ENCODE measurements at regions not wholly inside any gene's neighbourhood (a gene's known extent, or its start where the extent isn't known, plus 50 kb on each side); places are given as distances from the start of the nearest gene placed in this dataset.
"Not testable (repeated sequence)": the region's sequence is repeated elsewhere in the genome, so short reads cannot be mapped to it uniquely, and the experiment has no call there.

DNA sequence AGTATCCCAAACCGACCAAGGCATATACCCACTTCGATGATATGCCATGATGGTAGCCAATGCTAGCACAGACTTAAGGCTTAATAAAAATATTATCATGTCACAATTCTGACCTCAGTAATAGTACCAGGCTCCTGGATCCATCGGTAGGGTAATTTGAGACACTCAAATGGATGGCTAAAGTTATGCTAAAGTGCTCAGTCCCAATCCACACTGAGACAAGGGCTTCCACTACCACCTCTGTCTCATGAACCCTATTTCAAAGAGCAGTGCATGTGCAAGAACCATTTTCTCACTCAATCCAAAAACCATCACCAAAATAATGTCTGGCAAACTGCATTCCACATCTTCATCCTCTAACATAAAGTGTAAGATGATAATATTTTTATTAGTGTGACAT is 122.4 kb upstream of the KRR1 start:
- no peak for DNase-seq

GRCh38 chr12:75632442-75632841 is 121.0 kb upstream of the KRR1 start:
- DNase-seq: no peak

DNA sequence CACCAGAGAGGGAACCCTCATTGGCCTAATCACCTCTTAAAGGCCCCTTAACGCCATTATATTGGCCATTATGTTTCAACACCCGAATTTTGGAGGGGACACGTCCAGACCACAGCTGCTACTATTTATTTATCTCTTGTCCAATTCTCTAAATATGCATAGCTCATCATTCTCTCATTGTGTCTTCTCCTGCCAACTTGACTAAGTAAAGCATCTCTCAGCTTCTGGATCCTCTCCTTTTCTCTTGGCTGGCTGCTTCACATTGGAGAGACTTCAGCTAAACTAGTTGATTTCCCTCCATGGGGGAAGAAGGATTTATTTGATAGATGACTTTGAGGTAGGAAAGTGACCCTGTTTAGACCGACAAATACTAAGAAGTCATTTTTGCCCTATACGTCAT is 120.4 kb upstream of the KRR1 start:
- no peak for DNase-seq

- no peak for DNase-seq
Measured at GRCh38 chr12:75630091-75630490, 118.7 kb upstream of the KRR1 start.

DNA sequence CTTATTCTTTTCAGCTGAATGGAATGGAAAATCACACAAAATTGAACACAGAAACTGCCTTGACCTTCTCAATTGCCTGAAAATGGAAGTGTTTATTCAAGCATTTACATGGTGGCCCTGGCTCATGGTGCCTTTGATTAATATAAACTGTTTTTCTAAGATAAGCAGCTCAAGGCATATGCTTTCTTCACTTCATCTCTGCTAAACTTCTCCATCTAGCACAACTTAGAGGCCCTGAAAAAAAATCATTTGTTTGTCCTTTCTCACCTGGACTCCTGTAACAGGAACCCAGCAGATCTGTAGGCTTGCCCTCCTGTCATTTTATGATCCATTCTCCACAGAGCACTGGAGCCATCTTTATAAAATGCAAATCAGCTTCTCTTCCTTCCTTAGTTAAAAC is 117.5 kb upstream of the KRR1 start:
- DNase-seq: no peak

DNA sequence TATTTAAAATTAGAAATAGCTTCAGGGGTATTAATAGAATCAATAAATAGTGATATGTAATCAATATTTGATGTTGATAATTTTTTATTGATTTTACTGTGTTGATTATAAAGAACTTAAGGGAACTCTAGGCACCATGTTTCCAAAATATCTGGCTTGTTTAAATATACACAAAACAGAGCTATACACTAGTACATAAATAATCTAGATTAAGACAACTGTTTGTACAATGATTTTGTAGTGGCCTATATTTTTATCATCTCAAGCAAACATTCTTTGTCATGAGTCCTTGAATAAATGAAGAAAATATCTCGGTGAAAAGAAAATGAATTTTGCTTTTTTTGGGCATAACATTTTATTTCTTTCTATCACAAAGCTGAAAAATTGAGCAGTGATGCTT is 117.1 kb upstream of the KRR1 start:
- no peak for DNase-seq

DNA sequence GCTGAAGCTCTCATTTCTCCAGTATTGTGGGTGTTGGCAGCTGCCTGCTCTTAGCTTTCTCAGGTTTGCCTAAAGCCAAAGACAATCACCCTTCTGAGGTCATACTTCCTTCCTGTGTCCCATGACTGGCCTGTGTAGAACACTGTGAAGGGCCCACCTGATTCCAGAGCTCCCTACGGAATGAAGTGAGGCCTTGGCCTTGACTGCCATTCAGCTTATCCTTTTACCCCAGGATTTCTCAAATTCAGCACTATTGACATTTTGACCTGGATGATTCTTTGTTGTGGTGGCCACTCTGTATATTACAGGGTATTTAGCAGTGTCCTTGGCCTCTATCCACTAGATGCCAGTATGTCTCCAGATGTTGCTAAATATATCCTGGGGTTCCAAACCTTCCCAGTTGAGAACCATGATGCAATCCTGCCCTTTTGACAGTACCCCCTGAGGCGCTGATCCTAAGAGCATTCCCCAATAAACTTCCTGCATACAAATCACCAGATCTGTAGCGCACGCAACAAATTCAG is 112.3 kb upstream of the KRR1 start:
- no peak for DNase-seq

- no peak for DNase-seq
Measured at GRCh38 chr12:75622492-75622891, 111.1 kb upstream of the KRR1 start.

DNA sequence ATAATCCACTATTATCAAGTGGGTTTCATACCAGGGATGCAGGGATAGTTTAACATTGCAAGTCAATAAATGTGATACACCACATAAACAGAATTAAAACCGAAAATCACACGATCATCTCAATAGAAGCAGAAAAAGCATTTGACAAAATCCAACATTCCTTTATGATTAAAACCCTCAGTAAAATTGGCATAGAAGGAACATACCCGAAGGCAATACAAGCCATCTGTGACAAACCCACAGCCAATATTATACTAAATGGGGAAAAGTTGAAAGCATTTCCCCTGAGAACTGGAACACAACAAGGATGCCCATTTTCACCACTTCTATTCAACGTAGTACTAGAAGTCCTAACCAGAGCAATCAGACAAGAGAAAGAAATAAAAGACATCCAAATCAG is 103.0 kb upstream of the KRR1 start:
- not testable (repeated sequence) for DNase-seq

- no peak for DNase-seq
Measured at GRCh38 chr12:75613981-75614380, 102.6 kb upstream of the KRR1 start.

- DNase-seq: no peak
Measured at GRCh38 chr12:75611041-75611440, 99.6 kb upstream of the KRR1 start.

DNA sequence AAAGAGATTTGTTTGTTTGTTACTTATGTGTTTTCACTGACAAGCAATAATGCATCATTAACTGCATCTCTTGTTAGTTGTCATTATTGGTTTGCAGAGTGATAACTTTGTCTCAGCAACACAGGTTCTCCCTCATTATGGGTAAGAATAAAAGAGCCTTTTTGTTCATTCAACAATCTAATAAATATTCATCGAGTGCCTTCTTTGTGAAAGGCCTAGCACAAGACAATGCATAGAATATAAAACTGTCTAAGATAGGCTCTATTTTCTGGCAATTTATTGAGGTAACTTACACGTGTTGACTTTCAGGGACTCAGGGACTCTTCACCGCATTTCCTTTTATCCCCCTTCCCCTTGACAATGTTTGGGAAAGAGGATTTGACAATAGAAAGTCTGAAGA is 95.5 kb upstream of the KRR1 start:
- DNase-seq: no peak

- peak; percentile 7 for DNase-seq
Measured at GRCh38 chr12:75606151-75606550, 94.7 kb upstream of the KRR1 start.

DNA sequence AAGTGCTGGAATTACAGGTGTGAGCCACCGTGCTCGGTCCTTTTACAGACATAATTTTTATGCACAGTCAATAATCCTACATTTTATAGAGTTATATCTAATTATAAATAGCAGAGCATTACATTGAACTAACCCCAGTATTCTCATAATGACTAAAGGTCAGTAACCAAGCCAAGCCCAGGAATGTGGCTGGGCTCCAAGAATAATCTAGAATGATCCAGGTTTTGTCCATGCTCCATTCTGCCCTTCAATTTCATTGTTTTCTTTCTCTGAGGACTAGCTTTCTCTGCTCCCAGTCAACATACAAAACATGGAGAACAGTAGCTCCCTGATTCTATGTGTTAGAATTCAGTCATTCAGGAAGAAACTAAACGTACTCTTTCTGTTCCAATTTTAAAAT is 92.1 kb upstream of the KRR1 start:
- DNase-seq: no peak

GRCh38 chr12:75602106-75602505 is 90.7 kb upstream of the KRR1 start:
- DNase-seq: no peak

- no peak for DNase-seq
Measured at GRCh38 chr12:75600146-75600545, 88.7 kb upstream of the KRR1 start.

DNA sequence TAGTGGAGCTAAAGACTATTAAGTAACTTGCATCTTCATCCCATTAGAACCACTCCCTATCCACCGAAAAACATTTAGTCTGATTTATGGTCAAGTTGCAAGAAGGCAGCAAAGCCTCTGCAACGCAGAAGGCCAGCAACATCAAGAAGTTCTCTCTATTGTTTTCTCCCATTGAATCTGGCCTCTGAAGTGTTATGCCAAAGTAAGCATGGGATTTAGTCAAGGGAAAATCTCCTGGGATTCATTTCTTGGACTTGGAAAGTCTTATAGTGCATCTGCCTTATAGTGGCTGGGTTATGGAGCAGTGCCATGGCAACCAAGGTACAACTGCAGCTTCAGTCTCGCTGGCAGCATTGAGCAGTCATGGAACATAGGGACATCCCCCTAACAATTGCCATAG is 87.7 kb upstream of the KRR1 start:
- no peak for DNase-seq

DNA sequence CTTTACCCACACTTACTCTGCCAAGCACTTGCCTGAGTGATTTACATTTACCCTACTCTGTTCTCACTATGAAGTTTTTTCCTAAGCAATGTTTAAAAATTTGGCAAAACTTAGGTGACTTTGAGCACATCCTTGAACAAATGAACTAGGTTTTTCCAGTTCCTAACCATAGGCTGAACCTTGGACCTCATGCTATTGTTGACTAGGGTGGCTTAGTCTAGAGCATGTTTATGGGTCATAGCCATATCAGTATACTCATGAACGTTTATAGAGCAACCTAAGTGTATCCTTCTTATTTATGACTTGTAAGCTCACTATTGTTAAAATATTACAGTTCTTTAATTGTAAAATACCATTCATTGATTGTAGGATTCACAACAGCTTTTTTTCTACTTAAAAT is 85.0 kb upstream of the KRR1 start:
- DNase-seq: no peak

DNA sequence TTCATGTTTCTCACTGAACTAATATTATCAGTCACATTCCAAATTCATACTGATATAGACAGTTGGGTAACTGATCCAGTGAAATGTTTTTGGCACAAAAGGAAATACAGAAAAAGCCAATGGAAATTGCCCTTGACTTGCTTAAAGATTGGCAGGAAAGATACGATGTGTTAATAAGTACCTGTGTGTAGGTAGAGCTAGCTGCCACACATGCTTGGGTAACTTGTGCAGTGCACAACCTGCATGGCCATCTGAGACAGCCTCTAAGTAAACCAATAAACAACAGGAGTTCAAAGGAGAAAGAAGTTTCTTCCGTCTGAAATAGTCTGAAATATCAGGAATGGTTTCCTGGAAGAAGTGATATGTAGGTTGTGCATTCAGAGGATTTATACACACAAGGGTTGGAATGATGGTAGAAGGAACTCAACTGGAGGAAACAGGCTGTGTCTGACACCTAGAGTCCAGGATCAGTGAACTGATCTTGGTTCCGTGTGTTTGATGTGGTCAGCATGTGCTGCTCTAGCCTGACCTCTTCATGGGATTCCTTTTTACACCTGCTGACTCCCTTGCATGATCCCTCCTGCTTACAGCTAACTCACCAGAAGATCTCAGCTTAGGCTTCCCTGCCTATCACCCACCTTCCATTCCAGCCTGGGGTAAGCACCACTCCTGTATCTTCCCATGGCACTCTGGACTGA is 81.4 kb upstream of the KRR1 start:
- no peak for DNase-seq

- no peak for DNase-seq
Measured at GRCh38 chr12:75592086-75592485, 80.7 kb upstream of the KRR1 start.

GRCh38 chr12:75591628-75592027 is 80.2 kb upstream of the KRR1 start:
- peak; percentile 5 for DNase-seq

- no peak for DNase-seq
Measured at GRCh38 chr12:75589801-75590200, 78.4 kb upstream of the KRR1 start.

GRCh38 chr12:75587340-75588106 is 76.1 kb upstream of the KRR1 start:
- DNase-seq: no peak

DNA sequence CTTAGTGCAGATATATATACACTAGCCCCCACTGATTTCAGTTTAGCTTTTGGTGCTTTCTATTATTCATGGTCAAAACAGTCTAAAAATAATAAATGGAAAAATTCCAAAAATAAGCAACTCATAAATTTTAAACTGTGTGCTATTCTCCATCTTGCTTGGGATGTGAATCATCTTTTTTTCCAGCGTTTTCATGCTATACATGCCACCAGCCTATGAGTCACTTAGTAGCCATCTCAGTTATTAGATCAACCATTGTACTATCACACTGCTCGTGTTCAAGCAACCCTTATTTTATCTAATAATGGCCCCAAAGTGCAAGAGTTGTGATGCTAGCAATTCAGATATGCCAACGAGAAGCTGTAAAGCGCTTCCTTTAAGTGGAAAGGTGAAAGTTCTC is 73.9 kb upstream of the KRR1 start:
- DNase-seq: no peak

GRCh38 chr12:75583355-75583754 is 71.9 kb upstream of the KRR1 start:
- no peak for DNase-seq
